Esophagus (tissue), 2 donors: ENCODE measurements at regions not wholly inside any gene's neighbourhood (a gene's known extent, or its start where the extent isn't known, plus 50 kb on each side); places are given as distances from the start of the nearest gene placed in this dataset.
"Not testable (repeated sequence)": the region's sequence is repeated elsewhere in the genome, so short reads cannot be mapped to it uniquely, and the experiment has no call there.

Experiments
- H3K27ac ChIP-seq, 2 donors: one replicate each; pipeline ENCODE4 v1.5.1; 2013; ENCODE audit warnings: low read depth in 2 of 2, mild to moderate bottlenecking in 2 of 2, inconsistent platforms in 1 of 2, low read length in 1 of 2, moderate library complexity in 1 of 2
- H3K27me3 ChIP-seq, 2 donors: one replicate each; pipeline ENCODE4 v1.6.1; 2013; ENCODE audit warnings: low read length in 2 of 2, control low read depth in 1 of 2, mild to moderate bottlenecking in 1 of 2; ENCODE audit not compliant: insufficient read depth in 2 of 2, control insufficient read depth in 1 of 2
- H3K36me3 ChIP-seq, 2 donors: one replicate each; pipeline ENCODE4 v1.6.1; 2013; ENCODE audit warnings: low read length in 1 of 2; ENCODE audit not compliant: control insufficient read depth in 2 of 2, insufficient read depth in 2 of 2
- H3K4me1 ChIP-seq, 2 donors: one replicate each; pipeline ENCODE4 v1.6.1; 2013; ENCODE audit warnings: low read length in 1 of 2; ENCODE audit not compliant: control insufficient read depth in 2 of 2, insufficient read depth in 2 of 2
- H3K4me3 ChIP-seq, 2 donors: one replicate each; pipeline ENCODE4 v1.5.1; 2013; ENCODE audit warnings: low read length in 2 of 2, mild to moderate bottlenecking in 2 of 2, low read depth in 1 of 2, moderate library complexity in 1 of 2
- H3K9me3 ChIP-seq, 2 donors: one replicate each; pipeline ENCODE4 v1.6.1; 2013; ENCODE audit warnings: mild to moderate bottlenecking in 2 of 2, low read depth in 1 of 2, low read length in 1 of 2, moderate library complexity in 1 of 2; ENCODE audit not compliant: control insufficient read depth in 2 of 2, insufficient read depth in 1 of 2
- WGBS, 2 donors: extraction: QIAGEN DNeasy Blood & Tissue Kit; methylation state at CpG; one replicate each; pipeline ENCODE4 v1.1.7; 2013; 5-methylcytosine and 5-hydroxymethylcytosine counted together
- donor health status: healthy with polysubstance abuse.
- donor health status: Bipolar disorder and iron deficiency.

DNA sequence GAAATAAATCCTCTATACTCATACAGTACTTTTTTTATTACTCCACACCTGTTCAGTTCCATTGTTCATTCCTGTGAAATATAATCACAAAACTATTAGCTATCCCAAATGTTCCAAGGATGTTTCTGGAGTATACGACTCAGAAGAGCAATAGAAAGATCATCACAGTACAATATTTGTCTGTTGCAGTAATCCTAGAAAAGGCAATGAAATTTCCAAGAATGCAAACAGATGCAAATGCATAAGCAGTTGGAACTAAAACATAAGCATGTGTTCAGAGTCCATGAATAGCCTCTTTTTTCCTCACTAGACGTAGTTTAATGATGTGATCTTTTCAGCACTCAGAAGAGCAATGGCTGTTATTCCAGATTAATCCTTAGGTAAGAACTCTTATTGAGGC, 55.2 kb downstream of the RTL3 start:
- 70 to 75% methylated on average over 2 of the region's 2 CpGs for WGBS, 2 donors
- Histone ChIP-seq H3K4me3 (no peak overlapping the region), H3K36me3 (no peaks in the 10 kb centered on the region), H3K27me3 (no peaks in the 10 kb centered on the region), H3K9me3 (no peaks in the 10 kb centered on the region), H3K4me1 (no peaks in the 10 kb centered on the region), H3K27ac (no peak overlapping the region)

DNA sequence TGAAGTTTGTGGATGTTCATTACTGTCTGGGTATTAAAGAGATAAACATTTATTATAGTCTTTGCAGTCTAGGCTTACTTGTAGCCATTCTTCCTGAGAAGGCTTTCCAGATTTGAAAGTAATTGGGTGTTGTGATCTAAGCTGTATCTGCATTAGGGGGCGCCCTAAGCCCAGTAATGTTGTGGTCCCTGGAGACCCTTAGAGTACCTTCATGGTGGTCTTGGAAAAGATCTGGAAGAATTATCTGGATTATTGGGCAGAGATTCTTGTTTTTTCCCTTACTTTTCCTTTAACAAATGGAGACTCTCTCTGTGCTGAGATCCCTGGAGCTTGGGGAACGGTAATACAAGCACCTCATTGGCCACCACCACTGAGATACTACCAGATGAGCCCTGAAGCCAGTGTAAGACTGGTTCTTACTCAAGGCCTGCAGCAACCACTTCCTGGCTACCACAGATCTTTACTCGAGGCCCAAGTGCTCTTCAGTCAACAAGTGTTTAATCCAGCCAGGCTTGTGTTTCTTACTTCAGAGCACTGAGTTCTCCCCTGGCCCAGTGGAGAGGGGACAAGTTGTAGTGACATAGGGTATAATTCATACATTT, 63.1 kb downstream of the RTL3 start:
- Histone ChIP-seq H3K4me3 (no peak overlapping the region), H3K4me1 (no peaks in the 10 kb centered on the region), H3K9me3 (no peaks in the 10 kb centered on the region), H3K27me3 (no peaks in the 10 kb centered on the region), H3K27ac (no peak overlapping the region), H3K36me3 (no peaks in the 10 kb centered on the region)
- 44 to 68% methylated on average over 3 of the region's 3 CpGs for WGBS, 2 donors

DNA sequence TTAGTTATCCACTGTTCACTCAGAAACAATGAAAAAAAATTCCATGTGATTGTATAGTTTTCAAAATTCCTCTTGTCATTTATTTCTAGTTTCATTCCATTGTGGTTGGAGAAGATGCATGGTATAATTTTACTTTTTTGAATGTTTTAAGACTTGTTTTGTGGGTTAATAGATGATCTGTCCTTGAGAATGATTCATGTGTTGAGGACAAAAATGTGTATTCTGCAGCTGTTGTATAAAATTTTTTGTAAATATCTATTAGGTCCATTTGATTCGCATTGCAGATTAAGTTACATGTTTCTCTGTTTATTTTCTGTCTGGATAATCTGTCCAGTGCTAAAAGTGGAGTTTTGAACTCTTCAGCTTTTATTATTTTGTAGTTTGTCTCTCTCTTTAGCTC, 65.4 kb downstream of the RTL3 start:
- Histone ChIP-seq H3K36me3 (no peaks in the 10 kb centered on the region), H3K27me3 (no peaks in the 10 kb centered on the region), H3K27ac (no peak overlapping the region), H3K4me1 (no peaks in the 10 kb centered on the region), H3K9me3 (no peaks in the 10 kb centered on the region), H3K4me3 (no peak overlapping the region)
- 53 to 69% methylated on average over 1 of the region's 1 CpG for WGBS, 2 donors

DNA sequence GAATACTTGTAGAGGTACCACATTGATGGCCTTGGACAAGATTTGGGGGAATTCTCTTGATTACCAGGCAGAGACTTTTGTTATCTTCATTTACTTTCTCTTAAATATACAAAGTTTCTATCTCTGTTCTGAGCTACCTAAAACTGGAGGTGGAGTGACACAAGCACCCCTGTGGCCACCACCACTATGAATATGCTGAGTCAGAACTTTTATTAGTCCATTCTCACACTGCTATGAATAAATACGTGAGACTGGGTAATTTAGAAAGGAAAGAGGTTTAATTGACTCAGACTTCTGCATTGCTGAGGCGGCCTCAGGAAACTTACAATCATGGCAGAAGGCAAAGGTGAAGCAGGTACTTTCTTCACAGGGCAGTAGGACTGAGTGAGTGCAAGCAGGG, 67.1 kb downstream of the RTL3 start:
- Histone ChIP-seq H3K4me1 (no peaks in the 10 kb centered on the region), H3K36me3 (no peaks in the 10 kb centered on the region), H3K9me3 (no peaks in the 10 kb centered on the region), H3K4me3 (no peak overlapping the region), H3K27ac (no peak overlapping the region), H3K27me3 (no peaks in the 10 kb centered on the region)
- 74 to 90% methylated on average over 2 of the region's 2 CpGs for WGBS, 2 donors

DNA sequence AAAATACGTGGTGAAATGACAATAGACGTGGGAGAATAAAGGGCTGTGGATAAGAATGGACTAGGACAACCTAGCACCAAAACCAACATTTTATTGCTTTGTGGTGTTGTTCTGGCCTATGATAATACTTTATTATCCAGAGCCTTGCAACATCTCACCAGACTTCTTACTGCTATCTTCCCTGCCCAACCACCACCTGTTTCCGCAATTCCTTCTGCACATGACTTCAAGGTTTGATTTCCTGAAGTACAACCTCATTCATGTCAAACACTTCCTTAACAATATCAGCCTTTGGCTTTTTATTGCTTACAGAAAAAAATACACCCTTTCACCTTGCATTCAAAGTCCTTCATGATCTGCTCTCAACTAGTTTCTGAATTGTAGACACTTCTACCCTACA, 84.8 kb downstream of the RTL3 start:
- Histone ChIP-seq H3K9me3 (no peaks in the 10 kb centered on the region), H3K27ac (no peak overlapping the region), H3K4me1 (peaks cover 0 to 4% of the 10 kb centered on the region in 2 donors), H3K36me3 (no peaks in the 10 kb centered on the region), H3K4me3 (no peak overlapping the region), H3K27me3 (peaks cover 0 to 2% of the 10 kb centered on the region in 2 donors)
- WGBS, 2 donors = 69 to 82% methylated on average over 3 of the region's 3 CpGs

DNA sequence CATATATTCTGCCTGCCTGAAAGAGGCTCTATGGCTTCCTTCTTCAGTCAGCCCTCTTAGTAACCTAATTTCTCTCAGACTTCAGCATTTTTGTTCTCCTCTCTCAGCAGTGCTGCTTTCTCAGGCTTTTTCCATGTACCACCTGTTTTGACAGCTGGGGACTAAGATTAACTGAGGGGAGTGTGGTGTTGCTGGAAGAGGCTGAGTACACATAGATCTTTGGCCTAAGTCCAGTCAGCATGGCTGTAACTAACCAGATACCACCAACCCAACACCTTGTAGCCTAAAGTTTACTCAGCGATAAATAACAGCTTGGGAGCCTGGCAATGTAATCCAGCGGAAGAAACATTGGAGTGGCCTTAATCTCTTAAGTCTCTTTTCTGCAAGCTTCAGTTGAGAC, 85.5 kb downstream of the RTL3 start:
- H3K27ac ChIP-seq = no peak overlapping the region
- H3K36me3 ChIP-seq = no peaks in the 10 kb centered on the region
- peaks cover 0 to 2% of the 10 kb centered on the region in 2 donors for H3K27me3 ChIP-seq
- H3K4me3 ChIP-seq = no peak overlapping the region
- H3K9me3 ChIP-seq = no peaks in the 10 kb centered on the region
- 65 to 84% methylated on average over 2 of the region's 2 CpGs for WGBS, 2 donors
- peaks cover 0 to 4% of the 10 kb centered on the region in 2 donors for H3K4me1 ChIP-seq

DNA sequence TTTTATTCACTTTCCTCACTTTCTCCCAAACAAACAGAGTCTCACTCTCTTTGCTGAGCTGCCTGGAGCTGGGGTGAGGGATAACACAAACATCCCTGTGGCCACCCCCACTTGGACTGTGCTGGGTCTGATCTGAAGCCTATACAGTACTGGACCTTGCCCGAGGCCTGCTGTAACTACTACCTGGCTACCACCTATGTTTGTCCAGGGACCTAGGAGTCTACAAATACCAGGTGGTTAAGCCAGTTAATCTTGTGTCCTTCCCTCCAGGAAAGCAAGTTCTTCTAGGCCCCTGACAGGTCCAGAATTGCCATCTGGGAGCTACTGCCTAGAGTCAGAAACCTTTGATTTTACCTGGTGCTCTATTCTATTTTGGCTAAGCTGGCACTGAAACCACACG, 87.3 kb downstream of the RTL3 start:
- 46 to 49% methylated on average over 2 of the region's 2 CpGs for WGBS, 2 donors
- no peak overlapping the region for H3K27ac ChIP-seq
- no peak overlapping the region for H3K4me3 ChIP-seq
- H3K36me3 ChIP-seq = no peaks in the 10 kb centered on the region
- no peaks in the 10 kb centered on the region for H3K9me3 ChIP-seq
- H3K4me1 ChIP-seq = peaks cover 0 to 4% of the 10 kb centered on the region in 2 donors
- H3K27me3 ChIP-seq = peaks cover 0 to 2% of the 10 kb centered on the region in 2 donors

DNA sequence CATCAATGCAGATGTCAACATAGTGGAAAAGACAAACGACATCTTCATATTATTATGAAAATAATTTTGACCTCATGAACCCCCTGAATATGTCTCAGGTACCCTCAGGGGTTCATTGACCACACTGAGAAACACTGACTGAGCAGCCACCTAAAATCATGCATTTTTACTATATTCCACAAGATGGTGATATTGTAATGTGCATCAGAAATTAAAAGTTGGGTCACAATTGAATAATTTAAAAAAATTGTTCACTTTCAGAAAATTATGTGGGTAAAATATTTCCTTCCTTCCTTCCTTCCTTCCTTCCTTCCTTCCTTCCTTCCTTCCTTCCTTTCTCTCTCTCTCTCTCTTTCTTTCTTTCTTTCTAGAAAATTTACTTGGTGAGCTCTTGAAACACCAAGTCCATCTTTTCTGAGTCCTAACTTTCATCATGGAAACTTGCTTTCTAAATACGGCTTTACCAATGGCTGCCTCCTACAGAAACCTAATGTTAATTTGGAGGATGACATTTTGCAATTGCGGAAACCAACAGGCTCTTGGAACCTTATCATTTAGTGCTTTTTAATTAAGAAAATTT, 103.6 kb downstream of the RTL3 start:
- H3K4me3 ChIP-seq = no peak overlapping the region
- no peaks in the 10 kb centered on the region for H3K27me3 ChIP-seq
- no peaks in the 10 kb centered on the region for H3K4me1 ChIP-seq
- no peaks in the 10 kb centered on the region for H3K36me3 ChIP-seq
- H3K9me3 ChIP-seq = no peaks in the 10 kb centered on the region
- WGBS, 2 donors = 41 to 43% methylated on average over 3 of the region's 3 CpGs
- no peak overlapping the region for H3K27ac ChIP-seq

DNA sequence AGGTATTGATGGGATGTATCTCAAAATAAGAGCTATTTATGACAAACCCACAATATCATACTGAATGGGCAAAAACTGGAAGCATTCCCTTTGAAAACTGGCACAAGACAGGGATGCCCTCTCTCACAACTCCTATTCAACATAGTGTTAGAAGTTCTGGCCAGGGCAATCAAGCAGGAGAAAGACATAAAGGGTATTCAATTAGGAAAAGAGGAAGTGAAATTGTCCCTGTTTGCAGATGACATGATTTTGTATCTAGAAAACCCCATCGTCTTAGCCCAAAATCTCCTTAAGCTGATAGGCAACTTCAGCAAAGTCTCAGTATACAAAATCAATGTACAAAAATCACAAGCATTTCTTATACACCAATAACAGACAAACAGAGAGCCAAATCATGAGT, 106.5 kb downstream of the RTL3 start:
- not testable (repeated sequence) for H3K9me3 ChIP-seq, H3K36me3 ChIP-seq, H3K4me3 ChIP-seq, H3K27ac ChIP-seq, H3K4me1 ChIP-seq, H3K27me3 ChIP-seq
- 44 to 90% methylated on average over 1 of the region's 1 CpG for WGBS, 2 donors

DNA sequence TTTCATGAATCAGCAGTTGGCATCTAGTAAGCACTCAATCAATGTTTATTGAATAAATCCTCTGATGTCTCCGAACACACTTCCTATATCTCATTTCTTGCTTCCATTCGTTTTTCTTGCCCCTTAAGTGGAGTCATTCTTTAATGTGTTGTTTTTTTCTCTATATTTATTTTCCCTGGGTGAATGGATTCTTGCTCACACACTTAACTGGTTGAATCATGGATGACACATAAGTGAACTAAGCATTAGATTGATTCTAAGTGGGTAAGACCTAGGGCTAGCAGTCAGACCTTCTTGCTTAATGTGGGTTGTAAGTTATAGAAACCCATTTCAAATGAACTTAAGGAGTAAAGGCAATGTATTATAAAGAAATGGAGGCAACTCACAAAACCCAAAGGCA, 111.1 kb downstream of the RTL3 start:
- H3K27me3 ChIP-seq = no peaks in the 10 kb centered on the region
- no peaks in the 10 kb centered on the region for H3K9me3 ChIP-seq
- 46 to 55% methylated on average over 2 of the region's 2 CpGs for WGBS, 2 donors
- no peak overlapping the region for H3K27ac ChIP-seq
- H3K4me3 ChIP-seq = no peak overlapping the region
- no peaks in the 10 kb centered on the region for H3K4me1 ChIP-seq
- no peaks in the 10 kb centered on the region for H3K36me3 ChIP-seq
